H9 (cell line): ENCODE measurements at regions not wholly inside any gene's neighbourhood (a gene's known extent, or its start where the extent isn't known, plus 50 kb on each side); places are given as distances from the start of the nearest gene placed in this dataset.

Experiments
- DNase-seq: peaks from one replicate; pipeline ENCODE4 v3.0.0-alpha.2; 2017
- H2AFZ ChIP-seq: one replicate; pipeline ENCODE4 v1.6.1; 2013; ENCODE audit warnings: mild to moderate bottlenecking, low read length, control low read depth, moderate library complexity
- H2AK5ac ChIP-seq: 2 replicates; pipeline ENCODE4 v1.6.1; 2013; ENCODE audit warnings: low read length, control low read depth, mixed read lengths; ENCODE audit not compliant: insufficient read length
- H2BK120ac ChIP-seq: one replicate; pipeline ENCODE4 v1.6.1; 2013; ENCODE audit warnings: low read depth, mild to moderate bottlenecking, low read length, control low read depth, inconsistent platforms; ENCODE audit not compliant: poor library complexity, severe bottlenecking
- H2BK12ac ChIP-seq: 2 replicates; pipeline ENCODE4 v1.6.1; 2013; ENCODE audit warnings: low read length, control low read depth, mixed read lengths, low read depth; ENCODE audit not compliant: insufficient read length
- H2BK15ac ChIP-seq: 2 replicates; pipeline ENCODE4 v1.6.1; 2013; ENCODE audit warnings: low read depth, low read length, control low read depth
- H2BK20ac ChIP-seq: one replicate; pipeline ENCODE4 v1.6.1; 2013; ENCODE audit warnings: low read depth, mild to moderate bottlenecking, low read length, control low read depth, inconsistent platforms; ENCODE audit not compliant: poor library complexity, severe bottlenecking
- H2BK5ac ChIP-seq: 2 replicates; pipeline ENCODE4 v1.6.1; 2013; ENCODE audit warnings: low read length, control low read depth, mixed read lengths; ENCODE audit not compliant: insufficient read length
- H3K14ac ChIP-seq: 2 replicates; pipeline ENCODE4 v1.6.1; 2013; ENCODE audit warnings: low read length, control low read depth; ENCODE audit not compliant: insufficient read depth
- H3K18ac ChIP-seq: 2 replicates; pipeline ENCODE4 v1.6.1; 2013; ENCODE audit warnings: low read depth, mild to moderate bottlenecking, mixed read lengths, low read length, control low read depth; ENCODE audit not compliant: insufficient read length
- H3K23ac ChIP-seq: 2 replicates; pipeline ENCODE4 v1.6.1; 2013; ENCODE audit warnings: low read length, control low read depth, mixed read lengths, low read depth; ENCODE audit not compliant: insufficient read length
- H3K23me2 ChIP-seq: 2 replicates; pipeline ENCODE4 v1.6.1; 2013; ENCODE audit warnings: low read depth, mild to moderate bottlenecking, mixed read lengths, low read length, control low read depth; ENCODE audit not compliant: insufficient read length, poor library complexity, severe bottlenecking
- H3K27ac ChIP-seq: 2 replicates; pipeline ENCODE4 v1.5.1; 2013; ENCODE audit warnings: low read length, control low read depth, mixed read lengths, low read depth; ENCODE audit not compliant: insufficient read length
- H3K27me3 ChIP-seq: 2 replicates; pipeline ENCODE4 v1.6.1; 2013; ENCODE audit warnings: low read length, control low read depth, inconsistent platforms; ENCODE audit not compliant: insufficient read depth
- H3K4ac ChIP-seq: 2 replicates; pipeline ENCODE4 v1.6.1; 2013; ENCODE audit warnings: low read depth, mild to moderate bottlenecking, control low read depth, inconsistent platforms, low read length, moderate library complexity
- H3K4me1 ChIP-seq: 2 replicates; pipeline ENCODE4 v1.6.1; 2013; ENCODE audit warnings: low read length, control low read depth, inconsistent platforms; ENCODE audit not compliant: insufficient read depth
- H3K4me2 ChIP-seq: 2 replicates; pipeline ENCODE4 v1.6.1; 2013; ENCODE audit warnings: low read length, control low read depth, mixed read lengths; ENCODE audit not compliant: insufficient read length, insufficient read depth
- H3K56ac ChIP-seq: 2 replicates; pipeline ENCODE4 v1.6.1; 2013; ENCODE audit warnings: low read depth, mild to moderate bottlenecking, mixed read lengths, low read length, control low read depth; ENCODE audit not compliant: insufficient read length
- H3K79me1 ChIP-seq: 2 replicates; pipeline ENCODE4 v1.6.1; 2013; ENCODE audit warnings: low read depth, mild to moderate bottlenecking, moderate library complexity, low read length, control low read depth, inconsistent platforms; ENCODE audit not compliant: insufficient read depth, poor library complexity, severe bottlenecking
- H3K79me2 ChIP-seq: 2 replicates; pipeline ENCODE4 v1.6.1; 2013; ENCODE audit warnings: low read length, control low read depth, inconsistent platforms; ENCODE audit not compliant: insufficient read depth
- H3K9ac ChIP-seq: 2 replicates; pipeline ENCODE4 v1.6.1; 2013; ENCODE audit warnings: low read length, control low read depth, mixed read lengths; ENCODE audit not compliant: insufficient read length; ENCODE audit errors: extremely low read depth
- H3K9me3 ChIP-seq: one replicate; pipeline ENCODE4 v1.6.1; 2013; ENCODE audit warnings: low read depth, low read length, inconsistent platforms; ENCODE audit not compliant: control insufficient read depth
- H3T11ph ChIP-seq: one replicate; pipeline ENCODE4 v1.6.1; 2013; ENCODE audit warnings: mild to moderate bottlenecking, low read length, control low read depth, inconsistent platforms
- H4K20me1 ChIP-seq: one replicate; pipeline ENCODE4 v1.6.1; 2013; ENCODE audit not compliant: control insufficient read depth, insufficient read length, insufficient read depth
- H4K5ac ChIP-seq: 2 replicates; pipeline ENCODE4 v1.6.1; 2013; ENCODE audit warnings: low read depth, mild to moderate bottlenecking, mixed read lengths, low read length, control low read depth; ENCODE audit not compliant: insufficient read length
- H4K8ac ChIP-seq: replicated peaks from 2 replicates; pipeline ENCODE4 v1.6.1; 2013; ENCODE audit warnings: low read length, control low read depth, mixed read lengths, low read depth; ENCODE audit not compliant: insufficient read length
- H4K91ac ChIP-seq: 2 replicates; pipeline ENCODE4 v1.6.1; 2013; ENCODE audit warnings: low read depth, mild to moderate bottlenecking, moderate library complexity, mixed read lengths, low read length, control low read depth; ENCODE audit not compliant: insufficient read length
- H3K27ac Mint-ChIP-seq, 3 experiments: 2 replicates in 2 of 3; 3 replicates in 1 of 3; pipeline ENCODE4 v1.8.0; 2020 to 2021; ENCODE audit warnings: mixed read lengths in 3 of 3, mild to moderate bottlenecking in 1 of 3, moderate library complexity in 1 of 3
- H3K27me3 Mint-ChIP-seq: 2 replicates; pipeline ENCODE4 v1.8.0; 2021; ENCODE audit warnings: low read depth, mild to moderate bottlenecking, moderate library complexity, mixed read lengths
- H3K36me3 Mint-ChIP-seq, 3 experiments: 2 replicates in 2 of 3; 3 replicates in 1 of 3; pipeline ENCODE4 v1.8.0; 2020 to 2021; ENCODE audit warnings: low read depth in 3 of 3, mixed read lengths in 3 of 3; ENCODE audit not compliant: insufficient read depth in 1 of 3
- H3K4me1 Mint-ChIP-seq, 2 experiments: 2 replicates each; pipeline ENCODE4 v1.8.0; 2020; ENCODE audit warnings: mixed read lengths in 2 of 2
- H3K4me3 Mint-ChIP-seq, 2 experiments: 2 replicates in 1 of 2; 3 replicates in 1 of 2; pipeline ENCODE4 v1.8.0; 2020 to 2021; ENCODE audit warnings: mild to moderate bottlenecking in 2 of 2, mixed read lengths in 2 of 2, moderate library complexity in 1 of 2
- H3K9me3 Mint-ChIP-seq, 2 experiments: 2 replicates in 1 of 2; 3 replicates in 1 of 2; pipeline ENCODE4 v1.8.0; 2020; ENCODE audit warnings: mild to moderate bottlenecking in 2 of 2, mixed read lengths in 2 of 2, moderate library complexity in 1 of 2
- CTCF ChIP-seq: fragments of 200-600 bp; sonication (generic); conservative IDR thresholded peaks from 3 replicates; pipeline ENCODE4 v1.8.0; 2021; ENCODE audit warnings: antibody characterized with exemption, mild to moderate bottlenecking

- DNase-seq, result no peak
- Histone ChIP-seq H3K14ac (no peak overlapping the region), H2BK5ac (no peak overlapping the region), H3K4me2 (no peak overlapping the region), H3K23me2 (no peaks in the 10 kb centered on the region), H3K9ac (no peak overlapping the region), H3K4me1 (no peaks in the 10 kb centered on the region), H3T11ph (no peak overlapping the region), H2AK5ac (no peak overlapping the region), H3K27ac (no peak overlapping the region), H3K4ac (no peak overlapping the region), H2BK20ac (no peak overlapping the region), H4K5ac (no peak overlapping the region), H3K56ac (no peak overlapping the region), H3K79me1 (no peaks in the 10 kb centered on the region), H3K79me2 (no peaks in the 10 kb centered on the region), H3K9me3 (no peaks in the 10 kb centered on the region), H4K8ac (no peak overlapping the region), H3K18ac (no peak overlapping the region), H3K23ac (no peak overlapping the region), H3K27me3 (no peaks in the 10 kb centered on the region), H2AFZ (no peak overlapping the region), H2BK12ac (no peak overlapping the region), H4K91ac (no peak overlapping the region), H4K20me1 (no peaks in the 10 kb centered on the region), H2BK15ac (no peak overlapping the region), H2BK120ac (no peak overlapping the region)
- H3K4me1 Mint-ChIP-seq, result peaks cover 6 to 15% of the 10 kb centered on the region in 2 experiments
- H3K27me3 Mint-ChIP-seq, result no peaks in the 10 kb centered on the region
- peaks cover 6% of the 10 kb centered on the region in 2 experiments; a peak in 4 of 5 replicates for H3K9me3 Mint-ChIP-seq
- H3K36me3 Mint-ChIP-seq, result peaks cover 2 to 8% (median 7%) of the 10 kb centered on the region in 3 experiments
- TF ChIP-seq CTCF, result no peak
- no peak overlapping the region for H3K27ac Mint-ChIP-seq
- H3K4me3 Mint-ChIP-seq, result no peak overlapping the region
Measured at GRCh38 chr13:54173996-54174395, 1145.4 kb downstream of the OLFM4 start.
